GM19468 (cell line): ENCODE measurements at regions not wholly inside any gene's neighbourhood (a gene's known extent, or its start where the extent isn't known, plus 50 kb on each side); places are given as distances from the start of the nearest gene placed in this dataset.
"Not testable (repeated sequence)": the region's sequence is repeated elsewhere in the genome, so short reads cannot be mapped to it uniquely, and the experiment has no call there.

Experiments
- ATAC-seq: cut with Tn5 transposase; IDR thresholded peaks from one replicate; pipeline ENCODE4 v1.9.1; 2021; ENCODE audit warnings: mild to moderate bottlenecking, moderate library complexity, moderate number of reproducible peaks; ENCODE audit not compliant: unreplicated experiment; ENCODE audit errors: extremely low read depth

GRCh38 chr2:3899536-3900155, 196.3 kb downstream of the DCDC2C start:
- no peak for ATAC-seq

GRCh38 chr2:3902131-3902530, 198.8 kb downstream of the DCDC2C start:
- no peak for ATAC-seq

GRCh38 chr2:3904061-3904460, 200.7 kb downstream of the DCDC2C start:
- no peak for ATAC-seq

- not testable (repeated sequence) for ATAC-seq
Measured at GRCh38 chr2:3908498-3908897, 205.1 kb downstream of the DCDC2C start.

- no peak for ATAC-seq
Measured at GRCh38 chr2:3911882-3912455, 208.6 kb downstream of the DCDC2C start.

- no peak for ATAC-seq
Measured at GRCh38 chr2:3913166-3913565, 209.8 kb downstream of the DCDC2C start.

- ATAC-seq = no peak
Measured at GRCh38 chr2:3914241-3914640, 210.9 kb downstream of the DCDC2C start.

- no peak for ATAC-seq
Measured at GRCh38 chr2:3927031-3927430, 223.7 kb downstream of the DCDC2C start.

- no peak for ATAC-seq
Measured at GRCh38 chr2:3929374-3929773, 226.0 kb downstream of the DCDC2C start.

GRCh38 chr2:3930246-3930645, 226.9 kb downstream of the DCDC2C start:
- no peak for ATAC-seq

- ATAC-seq = no peak
Measured at GRCh38 chr2:3940661-3941060, 237.3 kb downstream of the DCDC2C start.

- no peak for ATAC-seq
Measured at GRCh38 chr2:3942841-3943240, 239.5 kb downstream of the DCDC2C start.

GRCh38 chr2:3944071-3944470, 240.7 kb downstream of the DCDC2C start:
- no peak for ATAC-seq

- ATAC-seq = no peak
Measured at GRCh38 chr2:3944841-3945240, 241.5 kb downstream of the DCDC2C start.

- no peak for ATAC-seq
Measured at GRCh38 chr2:3948191-3948590, 244.8 kb downstream of the DCDC2C start.

GRCh38 chr2:3951131-3951954, 248.0 kb downstream of the DCDC2C start:
- no peak for ATAC-seq

- no peak for ATAC-seq
Measured at GRCh38 chr2:3952866-3953516, 249.6 kb downstream of the DCDC2C start.

GRCh38 chr2:3954261-3954660, 250.9 kb downstream of the DCDC2C start:
- ATAC-seq = no peak

GRCh38 chr2:3956406-3956805, 253.0 kb downstream of the DCDC2C start:
- ATAC-seq = no peak

GRCh38 chr2:3956892-3957291, 253.5 kb downstream of the DCDC2C start:
- ATAC-seq = no peak

GRCh38 chr2:3958465-3958864, 255.1 kb downstream of the DCDC2C start:
- ATAC-seq = no peak
